ENCODE measurements at regions not wholly inside any gene's neighbourhood (a gene's known extent, or its start where the extent isn't known, plus 50 kb on each side); places are given as distances from the start of the nearest gene placed in this dataset.
"Not testable (repeated sequence)": the region's sequence is repeated elsewhere in the genome, so short reads cannot be mapped to it uniquely, and the experiment has no call there.

DNA sequence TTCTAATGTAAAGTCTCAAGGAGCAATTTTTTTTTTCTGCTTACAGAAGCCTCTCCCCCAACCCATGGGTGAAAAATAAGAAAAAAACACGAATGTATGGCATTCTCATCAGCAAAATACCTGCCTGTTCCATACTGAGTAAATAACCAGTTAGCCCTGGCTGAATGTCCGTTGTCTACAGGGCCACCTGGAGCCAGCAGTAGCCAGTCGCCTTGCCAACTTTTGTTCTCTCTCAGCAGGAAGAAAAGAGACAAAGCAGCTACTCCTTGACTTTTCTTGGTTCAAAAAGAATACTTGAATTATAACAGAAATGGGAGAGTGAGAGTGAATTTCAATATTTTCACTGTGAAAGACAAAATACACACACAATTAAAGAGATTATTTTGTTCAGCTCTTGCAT, 532.9 kb upstream of the CRIM1 start:
- Histone ChIP-seq H3K9me3 (ENCODE audit: control insufficient read depth in 1 of 2, low read length in 2 of 2) (no peaks in the 10 kb centered on the region), H3K4me1 (ENCODE audit: insufficient read depth, low read length) (no peaks in the 10 kb centered on the region), H3K4me3 (ENCODE audit: low read length in 2 of 2) (no peak overlapping the region), H3K27ac (ENCODE audit: low read depth, low read length) (no peak overlapping the region), H3K27me3 (ENCODE audit: insufficient read depth, low read length) (no peaks in the 10 kb centered on the region), H3K36me3 (ENCODE audit: insufficient read depth, low read length) (no peaks in the 10 kb centered on the region)
- ChIA-PET CTCF (ENCODE audit: partially characterized antibody) (no interaction called here), POLR2A (ENCODE audit: partially characterized antibody) (no interaction called here)
- Mint-ChIP-seq H3K27ac (no peak overlapping the region), H3K27me3 (peaks cover 1 to 5% of the 10 kb centered on the region in 2 donors), H3K4me3 (no peak overlapping the region), H3K4me1 (no peaks in the 10 kb centered on the region), H3K9me3 (peaks cover 0 to 2% (median 0%) of the 10 kb centered on the region in 8 donors), H3K36me3 (no peaks in the 10 kb centered on the region)
- intact Hi-C loops (cut with micrococcal nuclease) = no loop called here
- no peak for DNase-seq

DNA sequence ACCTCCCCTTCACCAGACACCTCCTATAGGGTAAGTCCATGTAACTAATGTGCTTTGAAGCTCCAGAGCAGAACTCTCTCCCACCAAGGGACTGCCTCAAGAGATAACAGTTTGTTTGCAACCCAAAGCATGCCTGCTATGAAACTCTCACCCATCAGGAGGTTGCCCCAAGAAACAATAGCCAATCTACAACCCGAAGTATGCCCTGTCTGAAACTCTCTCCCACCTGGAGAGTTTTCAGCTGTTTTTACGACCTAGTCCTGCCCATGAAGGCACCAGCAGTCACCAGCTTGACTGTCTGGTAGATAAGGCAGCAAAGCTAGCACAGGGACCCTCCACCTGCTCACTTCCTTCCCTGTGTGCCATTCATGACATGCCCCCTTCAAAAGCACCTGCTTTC, 533.9 kb upstream of the CRIM1 start:
- Histone ChIP-seq H3K9me3 (ENCODE audit: control insufficient read depth in 1 of 2, low read length in 2 of 2) (no peaks in the 10 kb centered on the region), H3K36me3 (ENCODE audit: insufficient read depth, low read length) (no peaks in the 10 kb centered on the region), H3K27ac (ENCODE audit: low read depth, low read length) (no peak overlapping the region), H3K27me3 (ENCODE audit: insufficient read depth, low read length) (no peaks in the 10 kb centered on the region), H3K4me1 (ENCODE audit: insufficient read depth, low read length) (no peaks in the 10 kb centered on the region), H3K4me3 (ENCODE audit: low read length in 2 of 2) (no peak overlapping the region)
- H3K27ac Mint-ChIP-seq = no peak overlapping the region
- ChIA-PET POLR2A (ENCODE audit: partially characterized antibody) (no interaction called here), CTCF (ENCODE audit: partially characterized antibody) (no interaction called here)
- H3K27me3 Mint-ChIP-seq = peaks cover 3 to 8% of the 10 kb centered on the region in 2 donors
- H3K36me3 Mint-ChIP-seq = no peaks in the 10 kb centered on the region
- H3K4me1 Mint-ChIP-seq = no peaks in the 10 kb centered on the region
- no peak for DNase-seq
- intact Hi-C loops (cut with micrococcal nuclease) = no loop called here
- H3K4me3 Mint-ChIP-seq = no peak overlapping the region
- peaks cover 0 to 2% (median 0%) of the 10 kb centered on the region in 8 donors for H3K9me3 Mint-ChIP-seq

DNA sequence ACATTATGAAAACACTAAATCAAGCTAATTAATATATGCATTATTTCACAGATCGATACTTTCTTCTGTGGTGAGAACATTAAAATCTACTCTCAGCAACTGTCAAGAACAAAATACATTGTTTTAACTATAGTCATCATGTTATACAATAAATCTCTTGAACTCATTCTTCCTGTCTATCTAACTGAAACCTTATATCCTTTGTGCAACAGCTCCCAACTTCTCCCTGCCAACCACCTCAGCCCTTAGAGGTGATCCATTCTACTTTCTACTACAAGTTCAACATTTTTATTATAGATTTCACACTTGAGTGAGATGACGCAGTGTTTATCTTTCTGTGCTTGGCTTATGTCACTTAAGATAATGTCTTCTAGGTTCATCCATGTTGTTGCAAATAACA, 535.2 kb upstream of the CRIM1 start:
- intact Hi-C loops (cut with micrococcal nuclease) = no loop called here
- Mint-ChIP-seq H3K4me3 (no peak overlapping the region), H3K27me3 (peaks cover 8% of the 10 kb centered on the region in 2 donors), H3K9me3 (peaks cover 0 to 2% (median 0%) of the 10 kb centered on the region in 8 donors), H3K4me1 (no peaks in the 10 kb centered on the region), H3K27ac (no peak overlapping the region), H3K36me3 (no peaks in the 10 kb centered on the region)
- Histone ChIP-seq H3K27ac (ENCODE audit: low read depth, low read length) (no peak overlapping the region), H3K27me3 (ENCODE audit: insufficient read depth, low read length) (no peaks in the 10 kb centered on the region), H3K4me3 (ENCODE audit: low read length in 2 of 2) (no peak overlapping the region), H3K4me1 (ENCODE audit: insufficient read depth, low read length) (no peaks in the 10 kb centered on the region), H3K9me3 (ENCODE audit: control insufficient read depth in 1 of 2, low read length in 2 of 2) (no peaks in the 10 kb centered on the region), H3K36me3 (ENCODE audit: insufficient read depth, low read length) (no peaks in the 10 kb centered on the region)
- POLR2A ChIA-PET (ENCODE audit: partially characterized antibody) = no interaction called here
- CTCF ChIA-PET (ENCODE audit: partially characterized antibody) = no interaction called here
- no peak for DNase-seq

DNA sequence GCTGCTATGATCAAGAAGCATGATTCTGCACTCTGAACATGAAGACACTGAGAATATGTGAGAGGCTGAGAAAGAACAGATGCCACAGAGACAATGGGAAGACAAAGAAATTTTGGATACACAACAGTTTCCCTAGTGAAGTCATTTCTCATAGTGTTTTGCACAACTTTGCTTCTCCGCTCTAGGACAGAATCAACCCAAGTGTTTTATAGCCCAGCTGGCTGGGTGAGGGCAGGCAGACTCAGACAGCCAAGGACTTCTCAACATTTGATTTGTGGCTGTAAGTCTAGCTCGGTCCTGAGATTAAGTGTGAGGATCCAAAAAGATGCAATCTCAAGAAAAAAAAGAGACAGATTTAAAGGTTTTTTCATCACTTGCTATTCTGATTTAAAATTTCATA, 536.5 kb upstream of the CRIM1 start:
- intact Hi-C loops (cut with micrococcal nuclease) = no loop called here
- Histone ChIP-seq H3K4me3 (ENCODE audit: low read length in 2 of 2) (no peak overlapping the region), H3K4me1 (ENCODE audit: insufficient read depth, low read length) (no peaks in the 10 kb centered on the region), H3K9me3 (ENCODE audit: control insufficient read depth in 1 of 2, low read length in 2 of 2) (no peaks in the 10 kb centered on the region), H3K27ac (ENCODE audit: low read depth, low read length) (no peak overlapping the region), H3K36me3 (ENCODE audit: insufficient read depth, low read length) (no peaks in the 10 kb centered on the region), H3K27me3 (ENCODE audit: insufficient read depth, low read length) (no peaks in the 10 kb centered on the region)
- Mint-ChIP-seq H3K36me3 (no peaks in the 10 kb centered on the region), H3K27ac (no peak overlapping the region), H3K4me3 (no peak overlapping the region), H3K27me3 (peaks cover 8 to 10% of the 10 kb centered on the region in 2 donors), H3K9me3 (peaks cover 0 to 2% (median 0%) of the 10 kb centered on the region in 8 donors), H3K4me1 (no peaks in the 10 kb centered on the region)
- no peak for DNase-seq
- CTCF ChIA-PET (ENCODE audit: partially characterized antibody) = no interaction called here
- POLR2A ChIA-PET (ENCODE audit: partially characterized antibody) = no interaction called here

DNA sequence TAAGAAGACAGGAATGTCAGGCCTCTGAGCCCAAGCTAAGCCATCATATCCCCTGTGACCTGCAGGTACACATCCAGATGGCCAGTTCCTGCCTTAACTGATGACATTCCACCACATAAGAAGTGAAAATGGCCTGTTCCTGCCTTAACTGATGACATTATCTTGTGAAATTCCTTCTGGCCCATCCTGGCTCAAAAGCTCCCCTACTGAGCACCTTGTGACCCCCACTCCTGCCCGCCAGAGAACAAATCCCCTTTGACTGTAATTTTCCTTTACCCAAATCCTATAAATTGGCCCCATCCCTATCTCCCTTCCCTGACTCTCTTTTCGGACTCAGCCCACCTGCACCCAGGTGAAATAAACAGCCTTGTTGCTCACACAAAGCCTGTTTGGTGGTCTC, 537.2 kb upstream of the CRIM1 start:
- H3K27ac Mint-ChIP-seq; H3K36me3 ChIP-seq (ENCODE audit: insufficient read depth, low read length); DNase-seq; H3K9me3 ChIP-seq (ENCODE audit: control insufficient read depth in 1 of 2, low read length in 2 of 2); H3K4me1 ChIP-seq (ENCODE audit: insufficient read depth, low read length); H3K4me1 Mint-ChIP-seq; intact Hi-C loops (cut with micrococcal nuclease); H3K36me3 Mint-ChIP-seq; H3K4me3 Mint-ChIP-seq; H3K27ac ChIP-seq (ENCODE audit: low read depth, low read length); POLR2A ChIA-PET (ENCODE audit: partially characterized antibody); H3K4me3 ChIP-seq (ENCODE audit: low read length in 2 of 2); CTCF ChIA-PET (ENCODE audit: partially characterized antibody); H3K9me3 Mint-ChIP-seq; H3K27me3 ChIP-seq (ENCODE audit: insufficient read depth, low read length): not testable (repeated sequence)
- H3K27me3 Mint-ChIP-seq = peaks cover 6 to 11% of the 10 kb centered on the region in 2 donors

DNA sequence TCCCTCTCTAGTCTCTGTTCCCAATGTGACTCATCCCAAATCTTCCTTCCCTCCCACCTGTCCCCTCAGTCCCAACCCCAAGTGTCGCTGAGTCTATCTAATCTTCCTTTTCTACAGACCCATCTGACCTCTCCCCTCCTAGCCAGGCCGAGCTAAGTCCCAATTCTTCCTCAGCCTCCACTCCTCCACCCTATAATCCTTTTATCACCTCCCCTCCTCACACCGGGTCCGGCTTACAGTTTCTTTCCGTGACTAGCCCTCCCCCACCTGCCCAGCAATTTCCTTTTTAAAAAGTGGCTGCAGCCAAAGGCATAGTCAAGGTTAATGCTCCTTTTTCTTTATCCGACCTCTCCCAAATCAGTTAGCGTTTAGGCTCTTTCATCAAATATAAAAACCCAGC, 541.0 kb upstream of the CRIM1 start:
- H3K27ac ChIP-seq (ENCODE audit: low read depth, low read length); H3K27ac Mint-ChIP-seq; H3K4me3 Mint-ChIP-seq; H3K4me3 ChIP-seq (ENCODE audit: low read length in 2 of 2); POLR2A ChIA-PET (ENCODE audit: partially characterized antibody); H3K4me1 Mint-ChIP-seq; CTCF ChIA-PET (ENCODE audit: partially characterized antibody); intact Hi-C loops (cut with micrococcal nuclease); H3K36me3 ChIP-seq (ENCODE audit: insufficient read depth, low read length); DNase-seq; H3K9me3 Mint-ChIP-seq; H3K4me1 ChIP-seq (ENCODE audit: insufficient read depth, low read length); H3K36me3 Mint-ChIP-seq; H3K27me3 ChIP-seq (ENCODE audit: insufficient read depth, low read length); H3K9me3 ChIP-seq (ENCODE audit: control insufficient read depth in 1 of 2, low read length in 2 of 2): not testable (repeated sequence)
- H3K27me3 Mint-ChIP-seq = peaks cover 8 to 11% of the 10 kb centered on the region in 2 donors

DNA sequence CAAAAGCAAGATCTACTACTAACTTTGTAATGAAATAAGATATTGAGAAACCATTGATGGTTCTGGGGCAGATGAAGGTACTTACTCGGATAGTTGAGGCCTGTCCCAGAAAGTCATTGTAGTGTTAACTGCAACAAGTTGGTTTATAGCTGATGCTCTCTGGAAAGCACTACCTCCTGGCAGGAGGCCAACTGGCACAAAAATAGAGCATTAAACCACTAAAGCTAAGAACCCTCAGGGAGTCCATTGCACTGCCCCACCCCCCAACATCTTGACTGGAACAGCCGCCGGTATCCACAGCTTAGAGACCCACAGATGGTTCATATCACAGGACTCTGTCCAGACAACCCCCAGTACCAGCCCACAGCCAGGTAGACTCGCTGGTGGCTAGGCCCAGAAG, 552.5 kb upstream of the CRIM1 start:
- no peaks in the 10 kb centered on the region for H3K4me1 Mint-ChIP-seq
- peaks cover 3 to 4% of the 10 kb centered on the region in 2 donors for H3K27me3 Mint-ChIP-seq
- Histone ChIP-seq H3K27ac (ENCODE audit: low read depth, low read length) (no peak overlapping the region), H3K27me3 (ENCODE audit: insufficient read depth, low read length) (no peaks in the 10 kb centered on the region), H3K36me3 (ENCODE audit: insufficient read depth, low read length) (no peaks in the 10 kb centered on the region), H3K4me1 (ENCODE audit: insufficient read depth, low read length) (no peaks in the 10 kb centered on the region), H3K9me3 (ENCODE audit: control insufficient read depth in 1 of 2, low read length in 2 of 2) (no peaks in the 10 kb centered on the region), H3K4me3 (ENCODE audit: low read length in 2 of 2) (no peak overlapping the region)
- no peak overlapping the region for H3K27ac Mint-ChIP-seq
- no peaks in the 10 kb centered on the region for H3K36me3 Mint-ChIP-seq
- ChIA-PET POLR2A (ENCODE audit: partially characterized antibody) (no interaction called here), CTCF (ENCODE audit: partially characterized antibody) (no interaction called here)
- H3K9me3 Mint-ChIP-seq = peaks cover 0 to 27% (median under 1%) of the 10 kb centered on the region in 8 donors
- no peak overlapping the region for H3K4me3 Mint-ChIP-seq
- no peak for DNase-seq
- intact Hi-C loops (cut with micrococcal nuclease) = no loop called here

DNA sequence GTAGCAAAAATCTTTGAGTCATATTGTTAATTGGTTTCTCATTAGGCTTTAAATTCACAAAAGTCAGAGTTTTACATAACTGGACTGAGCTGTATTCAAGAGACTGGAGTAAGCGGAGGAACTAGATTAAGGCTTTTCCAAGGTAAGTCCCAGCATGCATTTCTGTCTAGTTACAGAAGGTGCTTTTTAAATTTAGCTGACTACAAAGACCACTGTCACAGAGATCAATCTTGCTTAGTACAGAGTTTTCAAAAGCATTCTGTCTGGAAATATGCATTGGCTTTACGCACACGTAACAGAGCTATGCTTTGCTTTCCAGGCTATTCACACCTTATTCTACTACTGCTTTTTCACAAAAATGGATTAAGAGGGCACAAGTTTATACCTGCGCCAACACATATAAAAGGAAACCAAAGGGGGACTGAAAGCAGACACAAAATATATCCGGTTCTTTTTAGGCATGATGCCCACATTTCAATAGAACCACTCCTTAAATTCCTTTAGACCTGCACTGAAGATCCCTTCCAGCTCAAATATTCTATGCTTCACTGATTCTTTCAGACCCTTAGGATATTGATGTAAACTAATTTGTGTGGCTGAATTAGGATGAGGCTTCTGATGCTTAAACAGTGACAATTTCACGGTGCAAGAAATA, 560.7 kb upstream of the CRIM1 start:
- Histone ChIP-seq H3K4me3 (ENCODE audit: low read length in 2 of 2) (no peak overlapping the region), H3K27ac (ENCODE audit: low read depth, low read length) (no peak overlapping the region), H3K9me3 (ENCODE audit: control insufficient read depth in 1 of 2, low read length in 2 of 2) (no peaks in the 10 kb centered on the region), H3K4me1 (ENCODE audit: insufficient read depth, low read length) (no peaks in the 10 kb centered on the region), H3K27me3 (ENCODE audit: insufficient read depth, low read length) (no peaks in the 10 kb centered on the region), H3K36me3 (ENCODE audit: insufficient read depth, low read length) (no peaks in the 10 kb centered on the region)
- CTCF ChIA-PET (ENCODE audit: partially characterized antibody) = interaction anchor here (0.9 kb wide), 1 partner anchor 8 kb away, joined by 3 read pairs; no protein-coding TSS in a partner anchor
- Mint-ChIP-seq H3K9me3 (no peaks in the 10 kb centered on the region), H3K27me3 (peaks cover 0 to 3% of the 10 kb centered on the region in 2 donors), H3K27ac (no peak overlapping the region), H3K4me1 (peaks cover 0 to 4% (median under 1%) of the 10 kb centered on the region in 4 donors), H3K36me3 (no peaks in the 10 kb centered on the region), H3K4me3 (no peak overlapping the region)
- no peak for DNase-seq
- POLR2A ChIA-PET (ENCODE audit: partially characterized antibody) = no interaction called here
- intact Hi-C loops (cut with micrococcal nuclease) = no loop called here

Measured in CD4-positive, alpha-beta memory T cell (primary cell).